Endothelial cell (in vitro differentiated cells): ENCODE measurements at regions not wholly inside any gene's neighbourhood (a gene's known extent, or its start where the extent isn't known, plus 50 kb on each side); places are given as distances from the start of the nearest gene placed in this dataset.

Experiments
- DNase-seq: peaks from one replicate; pipeline ENCODE4 v3.0.0; 2021; ENCODE audit warnings: low spot score
- H3K27ac Mint-ChIP-seq: one replicate; pipeline ENCODE4 v1.8.0; 2021; ENCODE audit warnings: mixed read lengths, inconsistent platforms; ENCODE audit not compliant: unreplicated experiment
- H3K27me3 Mint-ChIP-seq: one replicate; pipeline ENCODE4 v1.8.0; 2021; ENCODE audit warnings: mild to moderate bottlenecking, moderate library complexity, mixed read lengths, inconsistent platforms; ENCODE audit not compliant: unreplicated experiment
- H3K36me3 Mint-ChIP-seq: one replicate; pipeline ENCODE4 v1.8.0; 2021; ENCODE audit warnings: mild to moderate bottlenecking, low read depth, mixed read lengths, inconsistent platforms; ENCODE audit not compliant: unreplicated experiment
- H3K4me1 Mint-ChIP-seq: one replicate; pipeline ENCODE4 v1.8.0; 2021; ENCODE audit warnings: mild to moderate bottlenecking, mixed read lengths, inconsistent platforms; ENCODE audit not compliant: unreplicated experiment
- H3K4me3 Mint-ChIP-seq: one replicate; pipeline ENCODE4 v1.8.0; 2021; ENCODE audit warnings: mild to moderate bottlenecking, mixed read lengths, inconsistent platforms; ENCODE audit not compliant: unreplicated experiment
- H3K9me3 Mint-ChIP-seq: one replicate; pipeline ENCODE4 v1.8.0; 2021; ENCODE audit warnings: mixed read lengths, inconsistent platforms; ENCODE audit not compliant: unreplicated experiment
- CTCF ChIP-seq: fragments of 200-600 bp; sonication (generic); IDR thresholded peaks from one replicate; pipeline ENCODE4 v1.5.0; 2021; ENCODE audit warnings: antibody characterized with exemption; ENCODE audit not compliant: unreplicated experiment

DNA sequence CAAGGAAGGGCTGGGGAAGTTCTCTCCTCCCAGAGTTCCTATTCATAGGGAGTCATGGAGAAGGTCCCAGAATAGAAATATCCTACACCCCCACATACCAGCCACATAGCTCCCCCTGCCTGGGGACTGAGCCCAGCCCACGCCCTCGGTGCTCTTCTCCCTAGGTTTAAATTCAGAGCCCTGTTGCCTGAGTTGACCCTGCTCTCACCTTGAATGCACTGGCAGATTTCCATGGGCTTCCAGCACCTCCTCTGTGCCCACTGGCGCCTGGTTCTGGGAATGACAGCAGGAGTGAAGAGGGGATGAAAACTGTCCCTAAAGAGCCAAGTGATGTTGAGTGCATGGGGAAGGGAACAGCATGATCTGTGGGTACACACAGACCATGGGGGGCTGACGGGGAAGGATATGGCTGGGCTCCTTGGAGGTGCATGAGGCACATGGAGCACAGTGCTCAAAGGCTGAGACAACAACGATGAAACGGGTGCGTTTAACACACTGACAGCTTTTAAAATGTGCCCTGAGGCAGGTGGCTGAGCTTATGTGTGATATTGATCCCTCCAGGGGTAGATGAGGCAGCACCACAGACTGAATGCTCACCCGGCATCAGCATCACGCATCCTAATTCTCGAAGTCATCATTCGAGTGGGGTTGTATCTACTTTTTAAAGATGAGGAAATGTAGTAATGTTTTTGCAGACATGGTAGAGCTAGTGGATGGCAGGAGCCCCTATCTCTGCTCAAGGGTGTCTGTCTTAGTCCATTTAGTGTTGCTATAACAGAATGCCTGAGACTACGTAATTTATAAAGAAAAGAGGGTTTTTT is 53.7 kb upstream of the IGFBP3 start:
- no peak for DNase-seq
- Mint-ChIP-seq H3K9me3 (no peaks in the 10 kb centered on the region), H3K27ac (no peak overlapping the region), H3K27me3 (peaks cover 8% of the 10 kb centered on the region), H3K36me3 (peaks cover 3% of the 10 kb centered on the region), H3K4me3 (no peak overlapping the region), H3K4me1 (peaks cover 27% of the 10 kb centered on the region)
- TF ChIP-seq CTCF = no peak

- Mint-ChIP-seq H3K27ac (no peak overlapping the region), H3K4me3 (no peak overlapping the region), H3K36me3 (peaks cover 3% of the 10 kb centered on the region), H3K9me3 (no peaks in the 10 kb centered on the region), H3K4me1 (peaks cover 27% of the 10 kb centered on the region), H3K27me3 (peaks cover 8% of the 10 kb centered on the region)
- no peak for TF ChIP-seq CTCF
- DNase-seq = no peak
These were observed 52.9 kb upstream of the IGFBP3 start for GRCh38 chr7:45973725-45974532.

GRCh38 chr7:45972629-45973312 is 51.7 kb upstream of the IGFBP3 start:
- peaks cover 8% of the 10 kb centered on the region for H3K27me3 Mint-ChIP-seq
- H3K9me3 Mint-ChIP-seq = no peaks in the 10 kb centered on the region
- peaks cover 3% of the 10 kb centered on the region for H3K36me3 Mint-ChIP-seq
- peaks cover 16% of the 10 kb centered on the region for H3K4me1 Mint-ChIP-seq
- H3K4me3 Mint-ChIP-seq = no peak overlapping the region
- no peak for TF ChIP-seq CTCF
- DNase-seq = no peak
- no peak overlapping the region for H3K27ac Mint-ChIP-seq

GRCh38 chr7:45971661-45972175 is 50.6 kb upstream of the IGFBP3 start:
- Mint-ChIP-seq H3K4me1 (peaks cover 16% of the 10 kb centered on the region), H3K4me3 (no peak overlapping the region), H3K9me3 (no peaks in the 10 kb centered on the region), H3K36me3 (peaks cover 3% of the 10 kb centered on the region), H3K27me3 (peaks cover 8% of the 10 kb centered on the region), H3K27ac (no peak overlapping the region)
- no peak for TF ChIP-seq CTCF
- DNase-seq = no peak
